Breast epithelium (tissue), 4 donors: ENCODE measurements at regions not wholly inside any gene's neighbourhood (a gene's known extent, or its start where the extent isn't known, plus 50 kb on each side); places are given as distances from the start of the nearest gene placed in this dataset.
"Not testable (repeated sequence)": the region's sequence is repeated elsewhere in the genome, so short reads cannot be mapped to it uniquely, and the experiment has no call there.

Experiments
- DNase-seq, 2 donors: peaks; one replicate each; pipeline ENCODE4 v3.0.0-alpha.2; 2019; ENCODE audit warnings: low spot score in 2 of 2
- H3K27ac ChIP-seq, 2 donors: fragments of 200-600 bp; sonication (generic) in 1 of 2; one replicate each; pipeline ENCODE4 v1.5.1; 2016 to 2019; ENCODE audit warnings: mild to moderate bottlenecking in 1 of 2
- H3K27me3 ChIP-seq, 2 donors: fragments of 200-600 bp; sonication (generic) in 1 of 2; one replicate each; pipeline versions ENCODE4 v1.5.1 to v1.6.0; 2017 to 2019; ENCODE audit warnings: control low read depth in 1 of 2, mild to moderate bottlenecking in 1 of 2
- H3K36me3 ChIP-seq: fragments of 200-600 bp; one replicate; pipeline ENCODE4 v1.5.1; 2019
- H3K4me1 ChIP-seq, 2 donors: fragments of 200-600 bp; sonication (generic); one replicate each; pipeline ENCODE4 v1.5.1; 2016 to 2019; ENCODE audit warnings: control low read depth in 1 of 2
- H3K4me3 ChIP-seq, 3 donors: fragments of 200-600 bp; sonication (generic); 1 replicate in 2 of 3; 2 replicates in 1 of 3; pipeline ENCODE4 v1.5.1; 2016 to 2019; ENCODE audit warnings: mild to moderate bottlenecking in 3 of 3, moderate library complexity in 2 of 3
- H3K9me3 ChIP-seq, 2 donors: fragments of 200-600 bp; sonication (generic) in 1 of 2; one replicate each; pipeline ENCODE4 v1.5.1; 2016 to 2019; ENCODE audit warnings: control low read depth in 1 of 2
- POLR2A ChIP-seq: fragments of 450-650 bp; IDR thresholded peaks from one replicate; pipeline ENCODE4 v1.6.1; 2016; ENCODE audit warnings: antibody characterized with exemption, mild to moderate bottlenecking, moderate library complexity
- POLR2AphosphoS5 ChIP-seq, 3 donors: sonication (generic); formaldehyde crosslinking; IDR thresholded peaks; one replicate each; pipeline ENCODE4 v1.6.1; 2017; ENCODE audit warnings: antibody characterized with exemption in 3 of 3
- intact Hi-C: fragments of 100-400 bp; cut with DNase I; formaldehyde crosslinking; loops from one replicate; pipeline ENCODE4 v1.15.1; 2023; ENCODE audit warnings: low total_unique reads
- TF ChIP-seq, protein P1 (sequence below), 3 donors: fragments of 450-650 bp; IDR thresholded peaks; one replicate each; pipeline ENCODE4 v1.5.1; 2016 to 2017; ENCODE audit warnings: antibody characterized with exemption in 3 of 3, mild to moderate bottlenecking in 3 of 3, moderate library complexity in 3 of 3

DNA sequence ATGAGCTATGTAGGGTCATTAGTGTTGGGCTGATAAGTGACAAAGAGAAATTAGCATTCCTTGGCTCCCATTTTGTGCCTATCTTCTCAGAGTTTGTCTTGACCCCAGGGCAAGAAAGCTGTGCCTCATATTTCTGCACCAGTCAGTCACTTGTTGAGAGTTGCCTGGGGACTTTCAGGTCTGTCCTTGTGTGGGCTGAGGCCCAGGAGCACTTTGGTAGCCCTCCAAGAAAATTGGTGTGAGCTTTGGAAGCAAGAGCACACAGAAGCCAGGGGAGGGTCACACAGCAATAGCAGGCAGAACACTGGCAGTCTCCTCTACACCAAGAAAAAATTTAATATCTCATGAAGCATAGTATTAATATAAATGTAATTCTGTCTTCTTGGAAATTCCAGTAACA, 239.9 kb downstream of the NPR3 start:
- no peaks in the 10 kb centered on the region for H3K9me3 ChIP-seq
- H3K27ac ChIP-seq, result no peak overlapping the region
- DNase-seq, result no peak
- no peaks in the 10 kb centered on the region for H3K4me1 ChIP-seq
- no peaks in the 10 kb centered on the region for H3K27me3 ChIP-seq
- no peak for TF ChIP-seq POLR2A
- no peak overlapping the region for H3K4me3 ChIP-seq
- H3K36me3 ChIP-seq, result no peaks in the 10 kb centered on the region
- intact Hi-C loops, result no loop called here

DNA sequence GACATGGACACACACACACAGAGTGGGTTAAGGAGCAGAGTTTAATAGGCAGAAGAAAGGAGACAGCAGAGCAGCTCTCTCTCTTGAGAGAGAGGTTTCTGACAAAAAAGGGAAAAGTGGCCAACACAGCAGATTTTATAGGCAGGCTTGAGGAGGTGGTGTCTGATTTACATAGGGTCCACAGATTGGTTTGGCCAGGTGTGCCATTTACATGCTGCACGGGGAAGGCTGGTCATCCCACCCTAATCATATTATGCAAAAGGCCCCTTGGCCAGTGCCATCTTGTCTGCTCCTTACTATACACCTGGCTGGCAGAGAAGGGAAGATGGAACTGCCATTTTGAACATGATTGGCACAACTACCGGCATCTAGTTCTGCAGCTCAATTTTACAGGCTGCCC, 240.8 kb downstream of the NPR3 start:
- no peaks in the 10 kb centered on the region for H3K36me3 ChIP-seq
- H3K9me3 ChIP-seq, result no peaks in the 10 kb centered on the region
- DNase-seq, result no peak
- TF ChIP-seq POLR2AphosphoS5 (IDR thresholded peaks at IDR 0.05) (no peak), POLR2A (no peak)
- TF ChIP-seq, protein P1, sequence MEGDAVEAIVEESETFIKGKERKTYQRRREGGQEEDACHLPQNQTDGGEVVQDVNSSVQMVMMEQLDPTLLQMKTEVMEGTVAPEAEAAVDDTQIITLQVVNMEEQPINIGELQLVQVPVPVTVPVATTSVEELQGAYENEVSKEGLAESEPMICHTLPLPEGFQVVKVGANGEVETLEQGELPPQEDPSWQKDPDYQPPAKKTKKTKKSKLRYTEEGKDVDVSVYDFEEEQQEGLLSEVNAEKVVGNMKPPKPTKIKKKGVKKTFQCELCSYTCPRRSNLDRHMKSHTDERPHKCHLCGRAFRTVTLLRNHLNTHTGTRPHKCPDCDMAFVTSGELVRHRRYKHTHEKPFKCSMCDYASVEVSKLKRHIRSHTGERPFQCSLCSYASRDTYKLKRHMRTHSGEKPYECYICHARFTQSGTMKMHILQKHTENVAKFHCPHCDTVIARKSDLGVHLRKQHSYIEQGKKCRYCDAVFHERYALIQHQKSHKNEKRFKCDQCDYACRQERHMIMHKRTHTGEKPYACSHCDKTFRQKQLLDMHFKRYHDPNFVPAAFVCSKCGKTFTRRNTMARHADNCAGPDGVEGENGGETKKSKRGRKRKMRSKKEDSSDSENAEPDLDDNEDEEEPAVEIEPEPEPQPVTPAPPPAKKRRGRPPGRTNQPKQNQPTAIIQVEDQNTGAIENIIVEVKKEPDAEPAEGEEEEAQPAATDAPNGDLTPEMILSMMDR (IDR thresholded peaks at IDR 0.05), result no peak
- H3K4me3 ChIP-seq, result no peak overlapping the region
- intact Hi-C loops, result no loop called here
- H3K27ac ChIP-seq, result no peak overlapping the region
- H3K27me3 ChIP-seq, result no peaks in the 10 kb centered on the region
- H3K4me1 ChIP-seq, result no peaks in the 10 kb centered on the region

DNA sequence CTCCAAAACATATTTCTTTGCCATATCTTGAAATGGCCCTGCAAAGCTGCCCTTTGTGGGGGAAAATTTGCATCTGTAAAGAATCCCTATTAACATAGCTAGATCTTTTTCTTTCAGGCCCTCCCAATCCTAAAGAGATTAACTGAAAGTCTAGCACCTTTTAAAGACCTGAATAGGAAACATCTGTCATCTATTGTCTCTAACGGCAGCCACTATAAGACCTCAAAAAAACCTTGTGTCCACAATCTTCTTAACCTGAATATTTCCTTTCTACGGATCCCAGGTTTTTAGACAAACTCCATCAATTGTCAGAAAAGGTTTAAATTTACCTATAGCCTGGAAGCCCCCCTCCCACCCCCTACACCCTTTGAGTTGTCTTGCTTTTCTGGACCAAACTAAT, 241.3 kb downstream of the NPR3 start:
- DNase-seq, H3K36me3 ChIP-seq, H3K4me3 ChIP-seq, H3K27me3 ChIP-seq, intact Hi-C loops, H3K9me3 ChIP-seq, H3K27ac ChIP-seq, H3K4me1 ChIP-seq: not testable (repeated sequence)

DNA sequence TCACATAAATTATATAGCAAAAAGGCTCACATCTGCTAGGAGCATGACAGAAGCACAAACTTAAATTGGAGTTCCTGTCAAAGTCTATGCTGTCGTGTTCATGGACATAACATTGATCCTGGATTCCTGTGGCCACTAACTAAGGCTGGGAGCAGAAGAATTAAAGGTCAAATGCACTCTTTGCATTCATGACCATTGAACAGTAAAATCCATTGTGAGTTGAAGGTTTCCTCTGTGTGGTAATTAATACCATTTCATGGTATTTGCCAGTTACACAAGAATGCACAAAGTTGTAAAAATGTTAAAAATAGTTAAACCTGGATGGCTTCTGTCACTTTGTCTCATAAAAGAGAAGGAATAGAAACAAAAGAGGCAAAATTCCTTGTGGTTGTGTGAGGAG, 242.6 kb downstream of the NPR3 start:
- no peak for TF ChIP-seq POLR2AphosphoS5 (IDR thresholded peaks at IDR 0.05)
- TF ChIP-seq, protein P1 (IDR thresholded peaks at IDR 0.05), result no peak
- no peak for TF ChIP-seq POLR2A
- intact Hi-C loops, result no loop called here
- H3K27me3 ChIP-seq, result no peaks in the 10 kb centered on the region
- no peak for DNase-seq
- no peak overlapping the region for H3K4me3 ChIP-seq
- H3K36me3 ChIP-seq, result no peaks in the 10 kb centered on the region
- no peaks in the 10 kb centered on the region for H3K9me3 ChIP-seq
- H3K4me1 ChIP-seq, result no peaks in the 10 kb centered on the region
- H3K27ac ChIP-seq, result no peak overlapping the region

DNA sequence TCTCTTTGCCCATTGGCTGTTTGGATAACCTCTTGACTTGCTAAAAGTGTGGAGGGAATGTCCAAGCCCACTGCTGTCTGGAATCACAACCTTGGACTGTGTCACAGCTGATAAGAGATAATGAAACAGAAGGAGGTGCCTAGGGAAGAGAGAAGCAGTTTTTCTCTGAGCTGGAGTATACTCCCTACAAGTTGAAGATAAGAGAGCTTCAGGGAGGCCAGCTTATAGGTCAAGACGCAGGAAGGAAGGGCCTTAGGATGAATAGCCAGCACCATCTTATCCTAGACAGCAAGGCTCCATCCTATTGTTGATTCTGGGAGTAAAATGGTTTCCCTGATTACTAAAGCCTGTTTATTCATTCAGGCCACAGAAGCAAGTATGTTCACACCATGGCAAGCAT, 244.7 kb downstream of the NPR3 start:
- no peaks in the 10 kb centered on the region for H3K4me1 ChIP-seq

DNA sequence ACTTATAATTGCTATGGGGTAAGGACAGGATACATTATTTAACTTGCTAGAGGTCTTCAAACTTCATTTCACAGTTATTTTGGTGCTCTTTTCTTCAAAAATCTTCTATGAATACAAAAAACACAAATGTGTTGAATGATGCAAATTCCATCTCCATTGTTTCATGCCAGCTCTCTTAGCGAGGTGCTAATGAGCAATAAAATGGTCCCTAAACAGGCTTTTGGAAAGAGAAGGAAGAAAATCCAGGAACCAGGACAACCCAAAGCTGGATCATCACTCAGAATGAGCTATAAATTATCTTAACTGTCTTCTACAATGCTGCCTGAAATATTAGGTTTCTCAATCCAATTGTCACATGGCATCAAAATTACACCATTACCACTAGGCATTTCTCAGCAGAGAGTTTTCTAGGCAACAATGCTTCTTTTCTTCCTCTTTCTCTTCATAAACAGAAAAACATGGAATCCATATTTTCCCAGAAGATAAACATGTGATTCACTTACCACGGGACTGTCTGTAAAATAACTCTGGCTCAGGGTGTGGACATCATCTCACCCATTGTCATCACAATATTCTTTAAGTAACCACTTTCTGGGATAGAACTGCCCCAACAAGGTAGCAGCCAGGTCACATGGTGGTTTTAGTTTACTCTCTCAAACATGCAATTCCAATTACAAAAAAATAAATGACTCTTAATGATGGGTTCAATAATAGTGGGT, 249.4 kb downstream of the NPR3 start:
- H3K4me1 ChIP-seq, result no peaks in the 10 kb centered on the region
- no peaks in the 10 kb centered on the region for H3K36me3 ChIP-seq
- intact Hi-C loops, result no loop called here
- DNase-seq, result no peak
- no peaks in the 10 kb centered on the region for H3K9me3 ChIP-seq
- no peak for TF ChIP-seq POLR2A
- TF ChIP-seq, protein P1 (IDR thresholded peaks at IDR 0.05), result no peak
- TF ChIP-seq POLR2AphosphoS5 (IDR thresholded peaks at IDR 0.05), result no peak
- no peak overlapping the region for H3K4me3 ChIP-seq
- H3K27me3 ChIP-seq, result no peaks in the 10 kb centered on the region
- no peak overlapping the region for H3K27ac ChIP-seq

More for the DNA sequence above, 244.7 kb downstream of the NPR3 start:
- H3K27me3 ChIP-seq, result no peaks in the 10 kb centered on the region
- TF ChIP-seq, protein P1 (IDR thresholded peaks at IDR 0.05), result no peak
- TF ChIP-seq POLR2AphosphoS5 (IDR thresholded peaks at IDR 0.05), result no peak
- no peak for TF ChIP-seq POLR2A
- intact Hi-C loops, result no loop called here
- H3K36me3 ChIP-seq, result no peaks in the 10 kb centered on the region
- H3K27ac ChIP-seq, result no peak overlapping the region
- H3K9me3 ChIP-seq, result no peaks in the 10 kb centered on the region
- no peak for DNase-seq
- no peak overlapping the region for H3K4me3 ChIP-seq
